ENCODE measurements at regions not wholly inside any gene's neighbourhood (a gene's known extent, or its start where the extent isn't known, plus 50 kb on each side); places are given as distances from the start of the nearest gene placed in this dataset.
"Not testable (repeated sequence)": the region's sequence is repeated elsewhere in the genome, so short reads cannot be mapped to it uniquely, and the experiment has no call there.

DNA sequence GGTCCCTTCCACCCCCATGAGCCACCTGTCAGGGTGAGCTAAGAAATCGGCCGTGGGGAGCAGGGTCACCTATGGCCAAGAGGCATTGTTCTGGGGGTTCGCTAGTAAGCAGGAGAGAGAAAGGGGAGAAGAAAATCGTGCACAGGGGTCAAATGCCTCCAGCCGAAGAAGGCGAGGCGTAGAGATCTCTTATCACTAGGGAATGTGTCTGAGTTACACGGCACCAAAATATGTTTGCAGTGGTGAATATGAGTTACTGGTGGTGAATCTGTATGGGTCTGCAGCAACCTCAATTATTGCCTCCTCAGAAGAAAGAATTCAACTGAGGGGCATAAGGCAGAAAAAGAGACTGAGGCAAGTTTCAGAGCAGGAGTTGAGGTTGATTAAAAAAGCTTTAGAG, 54.2 kb upstream of the RABGAP1L start:
- no peak for DNase-seq (ENCODE audit: low read depth)

DNA sequence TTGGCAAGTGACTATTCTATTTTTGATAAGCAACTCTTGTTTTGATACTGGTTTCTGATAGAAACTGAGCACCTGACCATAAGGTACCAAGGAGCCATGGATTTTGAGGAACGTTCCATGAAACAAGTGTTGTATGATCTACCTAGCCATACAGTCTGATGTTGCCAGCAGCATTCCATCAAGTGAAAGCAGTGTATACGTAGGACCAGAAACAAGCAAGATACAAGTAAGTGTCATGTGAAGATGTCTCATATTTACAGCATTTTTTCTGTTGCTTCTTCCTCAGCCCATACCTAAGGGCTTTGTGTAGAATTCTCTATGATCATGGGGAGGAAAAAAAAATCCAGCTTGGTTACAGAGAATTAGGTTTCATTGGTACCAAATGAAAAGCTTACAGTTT, 55.6 kb upstream of the RABGAP1L start:
- DNase-seq (ENCODE audit: low read depth), result no peak

DNA sequence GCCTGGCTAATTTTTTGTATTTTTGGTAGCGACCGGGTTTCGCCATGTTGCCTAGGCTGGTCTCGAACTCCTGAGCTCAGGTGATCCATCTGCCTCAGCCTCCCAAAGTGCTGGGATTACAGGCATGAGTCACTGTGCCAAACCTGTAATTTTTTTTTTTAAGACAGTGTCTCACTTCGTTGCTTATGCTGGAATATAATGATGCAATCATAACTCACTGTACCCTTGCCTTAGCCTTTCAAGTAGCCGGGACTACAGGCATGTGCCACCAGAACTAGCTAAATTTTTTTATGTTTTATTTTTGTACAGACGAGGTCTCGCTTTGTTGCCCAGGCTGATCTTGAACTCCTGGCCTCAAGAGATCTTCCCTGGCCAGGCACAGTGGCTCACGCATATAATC, 57.3 kb upstream of the RABGAP1L start:
- not testable (repeated sequence) for DNase-seq (ENCODE audit: low read depth)

DNA sequence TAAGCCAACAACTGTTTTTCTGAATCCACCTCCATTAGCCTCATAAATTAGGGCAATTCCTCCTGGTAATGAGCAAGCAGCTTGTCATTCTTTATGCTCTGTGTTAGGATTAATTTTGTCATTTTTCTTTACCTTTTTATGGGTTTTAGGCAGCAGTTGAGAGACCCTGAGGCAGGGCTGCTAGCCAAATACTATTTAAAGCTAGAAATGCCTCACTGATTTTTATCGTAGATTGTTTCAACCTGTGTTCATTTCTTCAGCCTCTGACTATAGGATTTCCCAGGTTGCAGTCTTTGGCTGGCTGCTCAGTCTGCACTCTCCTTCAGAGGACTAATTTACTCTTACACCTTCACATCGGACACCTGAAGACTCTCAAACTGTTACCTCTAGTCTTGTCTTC, 61.9 kb upstream of the RABGAP1L start:
- DNase-seq (ENCODE audit: low read depth), result no peak

DNA sequence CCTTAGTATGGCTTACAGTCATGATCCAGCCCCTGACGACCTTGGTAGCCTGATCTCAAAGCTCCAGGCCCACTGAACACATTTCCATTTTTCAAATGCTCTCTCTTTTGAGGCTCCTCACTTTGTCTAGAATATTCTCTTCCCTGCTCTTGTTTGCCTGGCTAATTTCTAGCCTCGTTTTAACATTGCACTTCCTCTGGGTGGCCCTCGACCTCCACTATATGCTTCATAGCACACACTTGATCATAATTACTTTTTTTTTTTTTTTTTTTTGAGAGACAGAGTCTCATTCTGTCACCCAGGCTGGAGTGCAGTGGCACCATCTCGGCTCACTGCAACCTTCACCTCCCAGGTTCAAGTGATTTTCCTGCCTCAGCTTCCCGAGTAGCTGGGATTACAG, 65.5 kb upstream of the RABGAP1L start:
- peak; percentile 25 for DNase-seq (ENCODE audit: low read depth)

DNA sequence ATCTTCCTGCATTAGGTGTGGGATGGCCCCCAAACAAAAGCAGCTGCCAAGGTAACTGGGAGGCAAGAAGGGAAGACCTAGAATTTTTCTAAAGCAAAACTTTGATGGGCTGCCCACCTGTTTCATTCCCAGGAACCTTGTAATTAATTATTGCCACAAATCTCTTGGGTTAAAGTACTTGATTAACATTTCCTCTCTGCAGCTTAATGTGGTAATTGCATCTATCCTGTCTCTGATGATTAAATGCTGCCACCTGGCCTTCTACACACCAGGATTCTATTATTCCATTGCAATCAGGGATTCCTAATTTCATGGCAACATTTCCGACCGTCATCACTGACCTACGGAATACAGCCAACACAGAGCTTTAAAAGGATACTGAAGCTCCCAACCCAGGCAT, 68.3 kb upstream of the RC3H1 start:
- DNase-seq (ENCODE audit: low read depth), result no peak

DNA sequence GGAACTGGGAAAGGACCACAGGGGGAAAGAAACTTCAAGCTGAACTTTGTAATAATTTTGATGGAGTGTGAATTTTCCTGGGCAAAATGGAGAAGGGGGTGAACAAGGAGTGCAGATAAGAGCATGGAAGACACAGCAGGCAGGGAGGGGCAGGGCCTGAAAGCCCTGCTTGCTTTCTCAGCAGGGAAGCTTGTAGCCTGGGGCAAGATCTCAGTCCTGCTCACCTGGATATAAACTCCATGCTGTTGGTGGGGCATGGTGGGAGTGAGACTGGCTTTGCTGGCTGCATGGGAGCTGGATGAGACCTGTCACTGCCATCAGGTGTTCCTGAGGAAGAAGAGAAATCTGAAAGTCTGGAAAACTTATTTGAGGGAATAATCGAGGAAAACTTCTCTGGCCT, 58.7 kb upstream of the RC3H1 start:
- DNase-seq (ENCODE audit: low read depth), result no peak

- no peak for DNase-seq (ENCODE audit: low read depth)
These were observed 57.6 kb upstream of the RC3H1 start for GRCh38 chr1:174079796-174080195.

GRCh38 chr1:174078916-174079315, 56.8 kb upstream of the RC3H1 start:
- DNase-seq (ENCODE audit: low read depth), result not testable (repeated sequence)

DNA sequence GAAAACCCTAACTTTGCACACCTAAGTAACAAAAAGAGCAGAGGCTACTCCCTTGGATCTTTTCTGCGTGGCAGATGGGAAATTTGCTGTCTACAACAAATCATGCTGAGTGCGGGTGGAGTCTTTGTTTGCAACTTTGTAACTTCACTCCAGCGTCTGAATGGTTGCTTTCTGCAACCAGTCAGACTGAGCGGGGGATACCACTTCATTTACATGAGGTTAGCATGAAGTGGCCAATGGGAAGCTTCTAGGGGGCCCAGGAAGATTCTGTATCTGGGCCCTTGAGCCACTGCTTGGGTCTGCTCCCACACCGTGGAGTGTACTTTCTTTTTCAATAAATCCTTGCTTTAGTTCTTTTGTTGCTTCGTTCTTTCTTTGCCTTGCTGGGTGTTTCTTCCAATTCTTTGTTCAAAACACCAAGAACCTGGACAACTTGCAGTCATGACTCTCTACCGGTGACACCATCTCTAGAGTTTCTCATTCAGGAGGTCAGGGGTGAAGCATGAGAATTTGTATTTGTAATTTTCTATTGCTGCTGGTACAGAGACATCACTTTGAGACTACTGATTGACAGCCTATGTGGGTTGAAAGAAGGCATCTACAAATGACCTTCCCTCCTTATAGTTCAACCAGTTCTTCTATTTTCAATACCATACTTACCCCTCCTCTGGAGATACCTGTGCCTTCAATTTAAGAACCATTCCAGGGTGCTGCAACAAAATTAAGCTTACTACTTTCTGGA, 55.8 kb upstream of the RC3H1 start:
- DNase-seq (ENCODE audit: low read depth), result no peak

DNA sequence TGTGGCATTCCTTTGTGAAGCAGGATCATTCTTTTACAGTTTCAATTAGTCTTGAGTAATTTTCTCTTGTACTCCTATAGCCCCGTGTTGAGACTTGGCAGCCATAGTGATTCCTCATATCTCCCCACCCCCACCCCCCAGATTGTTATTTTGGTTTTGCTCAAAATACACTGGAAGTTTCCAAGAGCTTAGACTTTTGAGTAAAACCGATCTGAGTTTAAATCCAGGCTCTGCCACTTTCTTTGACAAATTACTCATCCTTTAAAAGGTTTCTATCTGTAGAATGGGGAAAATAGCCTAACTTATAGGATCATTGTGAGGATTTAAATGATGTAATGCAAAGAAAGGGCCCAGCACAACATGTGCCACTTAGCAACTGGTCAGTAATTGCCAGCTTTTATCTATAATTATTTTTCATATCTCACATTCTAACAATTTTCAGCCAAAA, 53.1 kb upstream of the RC3H1 start:
- no peak for DNase-seq (ENCODE audit: low read depth)

DNA sequence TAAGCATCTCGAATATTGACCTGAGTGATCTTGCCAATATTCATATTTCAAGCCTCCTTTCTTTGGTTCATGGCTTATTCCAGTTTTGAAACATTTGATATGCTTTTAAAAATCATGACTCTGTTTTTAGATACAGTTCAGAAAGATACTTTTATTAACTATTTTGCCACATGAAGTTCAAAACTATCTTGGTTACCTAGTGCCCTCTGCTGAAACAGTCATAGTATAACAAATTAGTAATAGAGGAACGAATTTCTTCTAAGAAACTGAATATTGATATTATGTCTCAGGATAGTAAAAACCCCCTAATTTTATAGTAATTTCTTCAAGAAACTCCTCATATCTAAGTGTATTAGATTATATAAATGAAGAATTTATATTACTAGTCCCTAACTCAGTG, 52.6 kb upstream of the RC3H1 start:
- no peak for DNase-seq (ENCODE audit: low read depth)

GRCh38 chr1:174072581-174072980, 50.4 kb upstream of the RC3H1 start:
- no peak for DNase-seq (ENCODE audit: low read depth)

All from Daoy (cell line).